Activated CD8-positive, alpha-beta memory T cell treated with anti-CD3 and anti-CD28 coated beads for 1 hour (primary cell): ENCODE measurements at regions not wholly inside any gene's neighbourhood (a gene's known extent, or its start where the extent isn't known, plus 50 kb on each side); places are given as distances from the start of the nearest gene placed in this dataset.
"Not testable (repeated sequence)": the region's sequence is repeated elsewhere in the genome, so short reads cannot be mapped to it uniquely, and the experiment has no call there.

Experiments used
- DNase-seq, 2 donors: peaks; one replicate each; pipeline ENCODE4 v3.0.0-alpha.2; 2020; ENCODE audit warnings: low read depth in 1 of 2; ENCODE audit errors: extremely low read depth in 1 of 2

DNA sequence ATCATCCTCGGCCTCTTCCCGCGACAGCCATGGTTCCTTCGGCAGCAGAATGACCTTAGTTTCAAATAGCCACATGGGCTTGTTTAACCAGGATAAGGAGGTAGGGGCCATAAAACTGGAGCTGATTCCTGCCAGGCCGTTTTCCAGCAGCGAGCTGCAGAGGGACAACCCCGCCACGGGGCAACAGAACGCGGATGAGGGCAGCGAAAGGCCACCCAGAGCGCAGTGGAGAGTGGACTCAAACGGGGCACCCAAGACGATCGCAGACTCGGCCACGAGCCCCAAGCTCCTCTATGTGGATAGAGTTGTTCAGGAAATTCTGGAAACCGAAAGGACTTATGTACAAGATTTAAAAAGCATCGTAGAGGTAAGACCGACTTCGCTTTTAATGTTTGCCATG, 131.8 kb upstream of the MTHFD1L start:
- no peak for DNase-seq

DNA sequence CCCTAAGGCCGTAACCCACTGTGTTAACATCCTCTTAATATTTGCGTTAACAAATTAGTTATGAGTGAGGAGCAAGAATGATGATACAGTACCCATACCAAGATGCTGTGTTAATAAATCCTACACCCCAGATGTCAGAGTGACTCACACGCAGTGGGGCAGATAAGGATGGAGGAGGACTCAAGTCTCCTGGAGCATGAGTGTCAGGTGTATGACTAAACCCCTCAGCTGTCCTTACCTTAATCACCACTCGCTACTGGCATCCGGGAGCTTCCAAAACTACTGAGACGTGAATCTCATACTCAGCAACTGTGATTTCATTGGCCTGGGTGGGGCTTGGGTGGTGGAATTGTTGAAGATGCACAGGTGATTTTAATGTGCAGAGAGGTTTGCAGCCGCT, 131.3 kb upstream of the MTHFD1L start:
- DNase-seq, result no peak

DNA sequence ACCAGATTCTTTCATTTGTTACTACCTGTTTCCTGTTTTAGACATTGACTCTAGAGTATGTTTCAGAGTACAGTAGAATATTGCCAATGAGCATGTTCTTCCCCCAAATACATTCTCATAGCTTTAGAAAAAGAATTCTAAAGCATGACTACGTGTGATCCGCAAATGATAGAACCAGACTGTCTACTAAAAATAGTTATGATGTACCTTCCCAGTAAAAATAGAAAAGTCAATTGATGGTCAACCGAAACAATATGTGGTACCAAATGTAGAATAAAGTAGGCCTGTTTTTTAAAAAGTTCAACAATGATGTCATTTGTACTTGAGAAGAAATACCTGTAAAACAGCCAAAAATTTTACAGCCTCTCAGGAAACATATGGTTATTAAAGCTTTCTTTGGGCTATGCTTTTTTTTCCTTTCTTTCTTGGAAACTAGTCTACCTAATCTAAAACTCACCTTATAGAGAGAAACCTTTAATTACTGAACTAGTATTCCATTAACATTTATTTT, 130.1 kb upstream of the MTHFD1L start:
- DNase-seq, result no peak

- DNase-seq, result no peak
Observed at GRCh38 chr6:150738092-150738629, 127.3 kb upstream of the MTHFD1L start.

DNA sequence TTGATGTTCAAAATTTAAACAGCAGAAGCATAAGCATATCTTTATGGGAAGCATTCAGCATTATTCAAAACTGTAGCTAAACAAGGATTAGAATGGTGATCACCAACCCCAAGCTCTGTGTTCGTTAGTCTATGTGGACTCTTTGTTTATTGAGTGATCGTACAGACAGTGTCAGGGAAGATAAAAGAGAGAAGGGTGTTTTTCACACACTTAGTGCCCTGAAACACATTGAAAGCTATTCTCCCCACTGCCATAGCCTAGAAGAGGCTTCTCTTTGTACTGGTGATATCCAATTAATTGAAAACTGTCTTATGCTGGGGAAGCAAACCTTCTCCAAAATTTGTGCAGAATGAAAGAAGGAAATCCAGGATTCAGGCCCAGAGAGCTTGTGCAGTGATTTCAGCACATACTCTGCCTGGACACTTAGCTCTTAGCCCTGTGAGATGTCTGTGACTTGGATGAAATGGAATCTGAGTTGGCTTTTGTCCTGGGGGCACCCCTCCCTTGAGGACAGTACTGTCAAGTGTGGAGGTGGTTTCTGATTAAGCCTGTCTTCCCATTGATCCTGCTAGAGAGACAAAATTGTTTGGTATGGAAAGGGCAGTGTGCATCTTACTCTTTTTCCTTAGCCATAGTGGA, 125.7 kb upstream of the MTHFD1L start:
- no peak for DNase-seq

DNA sequence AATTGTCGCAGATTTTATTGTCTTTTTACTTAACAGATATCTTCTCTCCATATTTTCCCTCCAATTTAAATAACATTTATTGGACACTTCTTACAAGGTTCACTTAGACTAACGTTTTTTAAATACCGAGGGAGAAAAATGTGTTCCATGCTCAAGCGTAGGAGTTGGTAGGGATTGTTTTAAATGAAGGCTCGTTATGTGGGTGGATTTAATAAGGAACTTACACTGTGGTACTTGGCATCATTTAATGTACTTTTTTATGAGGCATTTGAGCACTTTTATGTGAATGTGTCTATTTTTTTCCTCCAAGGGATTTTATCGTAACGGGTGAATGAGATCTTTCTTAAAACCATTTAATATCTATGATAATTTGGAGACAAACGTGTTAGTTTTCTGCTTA, 125.0 kb upstream of the MTHFD1L start:
- DNase-seq, result no peak

DNA sequence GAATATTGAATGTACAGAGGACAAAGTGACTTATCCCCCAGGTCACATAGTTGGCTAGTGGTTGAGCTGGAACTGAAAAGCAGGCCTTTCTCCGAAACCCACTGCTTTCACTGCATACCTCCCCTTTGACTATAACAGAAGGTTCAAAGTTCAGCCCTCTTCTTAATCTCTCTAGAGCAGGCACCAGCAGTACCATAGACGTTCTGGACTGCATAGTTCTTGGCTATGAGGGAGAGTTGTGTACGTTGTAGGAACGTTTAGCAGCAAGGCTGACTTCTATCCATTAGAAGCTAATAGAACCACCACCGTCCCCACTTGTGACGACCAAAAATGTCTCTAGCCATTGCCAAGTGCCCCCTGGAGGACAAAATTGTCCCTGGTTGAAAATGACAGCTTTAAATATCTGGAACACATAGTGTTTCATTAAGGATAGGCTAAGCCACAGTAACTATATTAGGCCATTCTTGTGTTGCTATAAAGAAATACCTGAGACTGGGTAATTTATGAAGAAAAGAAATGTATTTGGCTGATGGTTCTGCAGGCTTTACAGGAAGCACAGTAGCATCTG, 123.8 kb upstream of the MTHFD1L start:
- DNase-seq, result no peak

DNA sequence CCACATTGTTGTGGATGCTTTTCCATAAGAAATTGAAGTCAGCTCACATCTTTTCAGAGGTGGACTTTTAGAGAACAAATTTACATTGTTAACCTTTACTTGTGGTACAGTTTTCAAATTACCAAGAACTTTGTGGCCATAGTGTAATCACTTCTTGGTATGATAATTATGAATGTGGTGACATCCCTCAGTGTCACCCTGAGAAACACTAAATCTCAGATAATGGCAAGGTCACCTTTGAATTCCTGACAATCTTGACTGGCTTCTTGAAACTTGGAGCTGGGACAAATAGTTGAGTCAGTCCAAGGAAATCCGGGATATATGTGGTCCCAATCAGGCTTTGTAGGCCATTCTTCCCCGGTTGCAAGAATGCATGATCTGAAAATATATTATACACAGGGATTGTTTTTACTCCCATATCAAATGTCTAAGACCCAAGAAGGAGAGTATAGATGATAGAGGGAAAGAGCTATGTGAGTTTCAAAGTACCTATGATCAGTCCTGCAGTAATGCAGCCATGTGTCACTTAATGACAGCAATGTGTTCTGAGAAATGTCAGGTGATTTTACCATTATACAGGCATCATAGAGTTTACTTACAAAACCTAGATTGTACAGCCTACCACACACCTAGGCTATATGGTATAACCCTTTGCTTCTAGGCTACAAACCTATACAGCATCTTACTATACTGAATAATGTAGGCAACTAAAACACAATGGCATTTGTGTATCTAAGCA, 120.8 kb upstream of the MTHFD1L start:
- DNase-seq, result no peak

GRCh38 chr6:150745896-150746295, 119.6 kb upstream of the MTHFD1L start:
- no peak for DNase-seq

DNA sequence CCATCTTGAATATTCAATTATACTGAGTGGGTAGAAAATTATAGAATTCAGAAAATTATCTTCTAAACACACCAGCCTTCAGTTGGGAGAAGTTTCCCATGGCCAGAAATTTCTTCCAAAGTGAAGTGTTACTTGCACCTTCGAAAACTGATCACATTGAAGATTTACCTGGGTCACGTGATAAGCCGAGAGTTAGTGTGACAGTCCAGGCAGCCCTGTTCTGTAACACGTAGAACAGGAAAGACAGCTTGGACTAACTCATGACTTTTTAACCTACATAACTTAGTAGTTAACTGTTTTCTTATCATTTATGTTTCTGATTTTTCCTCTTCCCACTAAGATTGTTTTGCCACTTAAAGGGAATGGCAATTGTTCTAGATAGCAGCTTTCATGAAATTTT, 118.3 kb upstream of the MTHFD1L start:
- DNase-seq, result no peak

- DNase-seq, result no peak
Observed at GRCh38 chr6:150749091-150749670, 116.3 kb upstream of the MTHFD1L start.

DNA sequence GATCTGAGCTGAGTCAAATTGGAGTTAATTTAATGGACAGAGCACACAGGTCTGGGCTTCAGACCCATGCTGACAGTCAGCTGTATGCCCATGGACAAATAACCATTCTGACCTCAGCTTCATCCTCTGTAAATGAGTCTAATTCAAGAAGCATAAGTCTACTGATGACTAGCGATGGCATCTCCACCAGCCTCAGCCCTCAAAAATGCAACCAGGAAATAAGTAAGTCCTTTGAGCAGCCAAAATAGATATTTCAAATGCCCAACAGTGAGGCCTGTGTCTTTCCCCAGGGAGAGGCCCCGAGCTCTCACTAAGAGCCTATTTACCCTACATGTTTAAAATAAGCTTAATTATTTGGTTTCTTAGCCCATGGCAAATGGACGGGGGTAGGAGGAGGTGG, 114.2 kb upstream of the MTHFD1L start:
- no peak for DNase-seq

DNA sequence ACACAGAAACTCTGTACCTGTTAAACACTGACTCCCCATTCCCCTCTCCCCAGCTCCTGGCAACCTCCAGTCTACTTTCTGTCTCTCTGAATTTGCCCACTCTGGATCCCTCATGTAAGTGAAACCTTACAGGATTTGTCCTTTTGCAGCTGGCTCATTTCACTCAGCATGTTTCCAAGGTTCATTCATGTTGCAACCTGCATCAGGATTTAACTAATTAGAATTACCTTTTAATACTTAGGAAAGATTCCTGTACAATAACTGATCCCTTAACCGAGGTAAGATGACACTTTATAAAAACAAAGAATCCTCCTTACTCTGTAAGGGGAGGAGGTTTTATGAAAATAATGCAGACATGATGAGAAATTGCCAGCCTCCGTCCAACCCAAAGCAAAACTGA, 113.1 kb upstream of the MTHFD1L start:
- no peak for DNase-seq

GRCh38 chr6:150753371-150754064, 112.0 kb upstream of the MTHFD1L start:
- DNase-seq, result no peak

GRCh38 chr6:150755042-150755441, 110.5 kb upstream of the MTHFD1L start:
- DNase-seq, result no peak

DNA sequence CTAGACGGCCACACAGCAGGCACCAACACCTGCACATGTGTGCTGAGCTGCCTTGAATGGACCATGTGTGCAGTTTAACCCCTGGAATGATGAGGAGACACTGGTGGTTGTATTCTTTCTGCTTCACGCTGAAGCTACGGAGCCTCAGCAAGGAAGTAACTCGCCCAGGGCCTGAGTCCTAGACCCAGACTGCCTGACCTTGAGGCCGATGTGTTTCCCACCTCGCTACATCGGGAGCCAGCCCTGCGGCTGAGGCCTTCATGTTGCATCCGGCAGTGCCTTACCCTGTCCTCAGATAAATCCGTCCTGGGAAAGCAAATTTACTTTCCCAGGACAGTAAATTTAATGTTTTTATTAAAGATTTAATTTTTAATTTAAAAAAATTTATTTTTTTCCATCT, 110.0 kb upstream of the MTHFD1L start:
- DNase-seq, result no peak

GRCh38 chr6:150756173-150756572, 109.3 kb upstream of the MTHFD1L start:
- no peak for DNase-seq

DNA sequence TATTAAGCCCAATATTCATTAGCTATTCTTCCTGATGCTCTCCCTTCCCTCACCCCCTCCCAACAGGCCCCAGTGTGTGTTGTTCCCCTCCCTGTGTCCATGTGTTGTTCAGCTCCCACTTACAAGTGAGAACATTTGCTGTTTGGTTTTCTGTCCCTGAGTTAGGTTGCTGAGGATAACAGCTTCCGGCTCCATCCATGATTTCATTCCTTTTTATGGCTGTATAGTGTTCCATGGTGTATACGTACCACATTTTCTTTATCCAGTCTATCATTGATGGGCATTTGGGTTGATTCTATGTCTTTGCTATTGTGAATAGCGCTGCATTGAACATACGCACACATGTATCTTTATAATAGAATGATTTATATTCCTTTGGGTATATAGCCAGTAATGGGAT, 107.7 kb upstream of the MTHFD1L start:
- not testable (repeated sequence) for DNase-seq

- no peak for DNase-seq
Observed at GRCh38 chr6:150759483-150759882, 106.0 kb upstream of the MTHFD1L start.

DNA sequence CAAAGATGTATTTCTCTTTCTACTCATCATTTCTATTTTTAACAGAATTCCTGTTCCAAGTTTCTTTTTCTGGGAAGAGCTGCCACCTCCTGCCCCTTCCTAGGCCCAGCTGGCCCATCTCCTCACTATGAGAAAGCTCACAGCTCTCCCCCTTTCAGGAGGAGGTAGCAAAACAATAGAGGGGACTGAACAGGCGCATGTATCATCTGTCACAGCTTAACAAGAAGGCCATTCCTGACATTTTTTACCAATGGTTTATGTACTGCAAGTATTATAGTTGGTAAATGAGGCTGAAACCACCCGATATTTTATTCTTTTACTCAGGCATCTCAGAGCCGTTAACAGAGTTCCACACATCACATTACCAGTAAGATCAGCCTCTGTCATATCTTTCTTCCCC, 103.7 kb upstream of the MTHFD1L start:
- no peak for DNase-seq
